ENCODE measurements at regions not wholly inside any gene's neighbourhood (a gene's known extent, or its start where the extent isn't known, plus 50 kb on each side); places are given as distances from the start of the nearest gene placed in this dataset.

- TF ChIP-seq KLF16 (IDR thresholded peaks at IDR 0.05) (no peak), ZKSCAN8 (CRISPR knock-in tag; IDR thresholded peaks at IDR 0.05) (no peak), SMAD2 (IDR thresholded peaks at IDR 0.05; ENCODE audit: low read depth, low read length) (no peak), BRF2 (IDR thresholded peaks at IDR 0.05; ENCODE audit: borderline replicate concordance, insufficient read depth, insufficient read length) (no peak), MAX (CRISPR knock-in tag; IDR thresholded peaks at IDR 0.05) (no peak), DLX4 (CRISPR knock-in tag; IDR thresholded peaks at IDR 0.05) (no peak)
These were observed 189.2 kb upstream of the C14orf180 start (continued) for GRCh38 chr14:104390221-104390931.

- no TSS peak for BruUV-seq (replicated peaks)
- no peak overlapping the region for H3K4me3 ChIP-seq
- no peaks in the 10 kb centered on the region for H3K79me2 ChIP-seq (ENCODE audit: control insufficient read depth, insufficient read depth, low read length)
- intact Hi-C loops (cut with micrococcal nuclease) = no loop called here
- ChIA-PET CTCF (ENCODE audit: low intra/inter-chr PET ratio) (no interaction called here), POLR2A (no interaction called here)
- no peaks in the 10 kb centered on the region for H3K4me1 ChIP-seq (replicated peaks in 1 of 2; ENCODE audit: control insufficient read depth in 2 of 2, insufficient read depth in 2 of 2, low read length in 2 of 2)
- H3K9me1 ChIP-seq (ENCODE audit: control insufficient read depth, insufficient read depth, low read length) = no peaks in the 10 kb centered on the region
- no peaks in the 10 kb centered on the region for H3K36me3 ChIP-seq (ENCODE audit: control insufficient read depth, insufficient read depth, low read length)
- ATAC-seq (no peak), DNase-seq (ENCODE audit: extremely low read depth in 1 of 4, low spot score in 3 of 4) (no peak), FAIRE-seq (no peak)
- 0% methylated on average over 22 of the region's 33 CpGs for WGBS (ENCODE audit: insufficient coverage, low coverage, missing lambda C conversion rate)
- H3K9ac ChIP-seq (ENCODE audit: insufficient read depth in 1 of 2, low read depth in 2 of 2, low read length in 2 of 2) = no peak overlapping the region
- no peak overlapping the region for H2AFZ ChIP-seq (ENCODE audit: low read depth, low read length)
- H3K27ac ChIP-seq (ENCODE audit: extremely low read depth, low read depth, low read length) = no peak overlapping the region
- H3K27me3 ChIP-seq (ENCODE audit: control insufficient read depth in 2 of 2, insufficient read depth in 2 of 2, low read length in 2 of 2) = peaks cover 5 to 75% of the 10 kb centered on the region in 2 experiments; a peak in 4 of 5 replicates
- in situ Hi-C loops (cut with MboI) = no loop called here
- H4K20me1 ChIP-seq (replicated peaks; ENCODE audit: control insufficient read depth, insufficient read depth, low read length) = no peaks in the 10 kb centered on the region
- no peaks in the 10 kb centered on the region for H3K9me3 ChIP-seq (replicated peaks; ENCODE audit: control insufficient read depth, insufficient read depth, low read depth, low read length)
- no peak overlapping the region for H3K4me2 ChIP-seq (ENCODE audit: insufficient read depth, low read length)
- TF ChIP-seq SFPQ (IDR thresholded peaks at IDR 0.05; ENCODE audit: low read depth, low read length) = no peak
- no peak for TF ChIP-seq ZNF785 (CRISPR knock-in tag; IDR thresholded peaks at IDR 0.05)
- TF ChIP-seq ZNF277 (CRISPR knock-in tag; IDR thresholded peaks at IDR 0.05; ENCODE audit: borderline replicate concordance) = no peak
- TF ChIP-seq SMAD3 (CRISPR knock-in tag; conservative IDR thresholded peaks at IDR 0.05) = no peak
- no peak for TF ChIP-seq TAL1 (IDR thresholded peaks at IDR 0.05)
- TF ChIP-seq NUFIP1 (IDR thresholded peaks at IDR 0.05; ENCODE audit: partially characterized antibody) = no peak
- TF ChIP-seq FOS (IDR thresholded peaks at IDR 0.05; ENCODE audit: extremely low read depth, insufficient read length) = no peak
- TF ChIP-seq CREM (IDR thresholded peaks at IDR 0.05; ENCODE audit: low read depth) = no peak
These were observed 188.3 kb upstream of the C14orf180 start for GRCh38 chr14:104390941-104391901.

All from K562 (cell line).